Stimulated activated CD4-positive, alpha-beta T cell treated with anti-CD3 and anti-CD28 coated beads, Interleukin-1b, Interleukin-23, amount 100 ng/mL, for 24 hours (primary cell): ENCODE measurements at regions not wholly inside any gene's neighbourhood (a gene's known extent, or its start where the extent isn't known, plus 50 kb on each side); places are given as distances from the start of the nearest gene placed in this dataset.

Experiments
- DNase-seq, 4 experiments: peaks; one replicate each; pipeline ENCODE4 v3.0.0-alpha.2; 2020; ENCODE audit warnings: low read depth in 4 of 4, low spot score in 1 of 4

- no peak for DNase-seq
Measured at GRCh38 chr22:22433770-22434169, 74.8 kb downstream of the ZNF280B start.
